Trophoblast cell (in vitro differentiated cells and primary cell): ENCODE measurements at regions not wholly inside any gene's neighbourhood (a gene's known extent, or its start where the extent isn't known, plus 50 kb on each side); places are given as distances from the start of the nearest gene placed in this dataset.

Source experiments
- DNase-seq, 2 donors: peaks; one replicate each; pipeline ENCODE4 v3.0.0-alpha.2; 2016
- H2AFZ ChIP-seq: 2 replicates; pipeline ENCODE4 v1.6.1; 2013; ENCODE audit warnings: low read length, moderate library complexity, mild to moderate bottlenecking; ENCODE audit not compliant: insufficient read depth, poor library complexity
- H2AK5ac ChIP-seq: 2 replicates; pipeline ENCODE4 v1.6.1; 2013; ENCODE audit warnings: mild to moderate bottlenecking, low read length
- H2BK120ac ChIP-seq: 2 replicates; pipeline ENCODE4 v1.6.1; 2013; ENCODE audit warnings: low read length, mild to moderate bottlenecking, moderate library complexity; ENCODE audit not compliant: insufficient read depth, poor library complexity
- H2BK12ac ChIP-seq: 2 replicates; pipeline ENCODE4 v1.6.1; 2013; ENCODE audit warnings: mild to moderate bottlenecking, low read length, moderate library complexity
- H2BK5ac ChIP-seq: 2 replicates; pipeline ENCODE4 v1.6.1; 2013; ENCODE audit warnings: low read length, low read depth, moderate library complexity, mild to moderate bottlenecking; ENCODE audit not compliant: poor library complexity
- H3K14ac ChIP-seq: 2 replicates; pipeline ENCODE4 v1.6.1; 2013; ENCODE audit warnings: mild to moderate bottlenecking, low read length
- H3K18ac ChIP-seq: 2 replicates; pipeline ENCODE4 v1.6.1; 2013; ENCODE audit warnings: mild to moderate bottlenecking, low read length
- H3K23ac ChIP-seq: 2 replicates; pipeline ENCODE4 v1.6.1; 2013; ENCODE audit warnings: low read length
- H3K27ac ChIP-seq: 2 replicates; pipeline ENCODE4 v1.5.1; 2013; ENCODE audit warnings: low read depth, mild to moderate bottlenecking, inconsistent platforms, low read length, moderate library complexity
- H3K27me3 ChIP-seq: 2 replicates; pipeline ENCODE4 v1.6.1; 2013; ENCODE audit warnings: inconsistent platforms, mild to moderate bottlenecking, low read length, moderate library complexity; ENCODE audit not compliant: insufficient read depth
- H3K36me3 ChIP-seq, 2 experiments: 1 replicate in 1 of 2; 2 replicates in 1 of 2; pipeline ENCODE4 v1.6.1; 2013; ENCODE audit warnings: low read length in 2 of 2, mild to moderate bottlenecking in 2 of 2, moderate library complexity in 1 of 2; ENCODE audit not compliant: insufficient read depth in 2 of 2, control insufficient read depth in 1 of 2
- H3K4ac ChIP-seq: 2 replicates; pipeline ENCODE4 v1.6.1; 2013; ENCODE audit warnings: low read depth, mild to moderate bottlenecking, low read length, moderate library complexity
- H3K4me1 ChIP-seq, 2 experiments: 1 replicate in 1 of 2; 2 replicates in 1 of 2; pipeline ENCODE4 v1.6.1; 2013; ENCODE audit warnings: low read length in 2 of 2, mild to moderate bottlenecking in 2 of 2, moderate library complexity in 1 of 2; ENCODE audit not compliant: insufficient read depth in 2 of 2, control insufficient read depth in 1 of 2
- H3K4me2 ChIP-seq: 2 replicates; pipeline ENCODE4 v1.6.1; 2013; ENCODE audit warnings: inconsistent platforms, mild to moderate bottlenecking, low read length, moderate library complexity
- H3K4me3 ChIP-seq: 2 replicates; pipeline ENCODE4 v1.5.1; 2013; ENCODE audit warnings: mild to moderate bottlenecking, low read depth, low read length, inconsistent platforms
- H3K79me1 ChIP-seq: one replicate; pipeline ENCODE4 v1.6.1; 2013; ENCODE audit warnings: low read length
- H3K79me2 ChIP-seq: 2 replicates; pipeline ENCODE4 v1.6.1; 2013; ENCODE audit warnings: low read length, mild to moderate bottlenecking; ENCODE audit not compliant: control insufficient read depth, insufficient read depth, poor library complexity
- H3K9ac ChIP-seq: 2 replicates; pipeline ENCODE4 v1.6.1; 2013; ENCODE audit warnings: mild to moderate bottlenecking, low read length
- H3K9me3 ChIP-seq: 2 replicates; pipeline ENCODE4 v1.6.1; 2013; ENCODE audit warnings: low read depth, mild to moderate bottlenecking, control low read depth, inconsistent platforms, low read length; ENCODE audit not compliant: insufficient read depth
- H4K12ac ChIP-seq: 2 replicates; pipeline ENCODE4 v1.6.1; 2013; ENCODE audit warnings: low read depth, mild to moderate bottlenecking, low read length, moderate library complexity
- H4K8ac ChIP-seq: 2 replicates; pipeline ENCODE4 v1.6.1; 2013; ENCODE audit warnings: low read depth, mild to moderate bottlenecking, low read length, moderate library complexity
- H4K91ac ChIP-seq: one replicate; pipeline ENCODE4 v1.6.1; 2013; ENCODE audit warnings: low read depth, mild to moderate bottlenecking, low read length, moderate library complexity
- WGBS: extraction: QIAGEN DNeasy Blood & Tissue Kit; methylation state at CpG from one replicate; pipeline ENCODE4 v1.1.7; 2013; ENCODE audit warnings: missing lambda C conversion rate; ENCODE audit not compliant: insufficient read length, insufficient coverage; ENCODE audit errors: extremely low coverage; 5-methylcytosine and 5-hydroxymethylcytosine counted together

- H3K27ac ChIP-seq = no peak overlapping the region
- H3K27me3 ChIP-seq = no peaks in the 10 kb centered on the region
- no peak overlapping the region for H3K14ac ChIP-seq
- H3K23ac ChIP-seq = no peak overlapping the region
- no peak overlapping the region for H2AFZ ChIP-seq
- H4K8ac ChIP-seq = no peak overlapping the region
- no peak overlapping the region for H3K4me2 ChIP-seq
- no CpG with 5 or more reads among the region's 6 CpGs for WGBS
- no peak for DNase-seq
- H2BK12ac ChIP-seq = no peak overlapping the region
- no peak overlapping the region for H4K12ac ChIP-seq
- no peaks in the 10 kb centered on the region for H3K9me3 ChIP-seq
- no peak overlapping the region for H4K91ac ChIP-seq
- H3K4me3 ChIP-seq = no peak overlapping the region
- no peaks in the 10 kb centered on the region for H3K4me1 ChIP-seq
- no peak overlapping the region for H2AK5ac ChIP-seq
- H3K36me3 ChIP-seq = no peaks in the 10 kb centered on the region
- no peak overlapping the region for H3K4ac ChIP-seq
- no peak overlapping the region for H2BK5ac ChIP-seq
- H3K79me1 ChIP-seq = no peaks in the 10 kb centered on the region
- H2BK120ac ChIP-seq = no peak overlapping the region
- no peak overlapping the region for H3K9ac ChIP-seq
- H3K79me2 ChIP-seq = no peaks in the 10 kb centered on the region
- H3K18ac ChIP-seq = no peak overlapping the region
These were observed 721.8 kb downstream of the UTRN start for GRCh38 chr6:145006914-145007313.

GRCh38 chr6:145008715-145009114 is 723.6 kb downstream of the UTRN start:
- no CpG with 5 or more reads among the region's 3 CpGs for WGBS
- H4K12ac ChIP-seq = no peak overlapping the region
- H3K4me3 ChIP-seq = no peak overlapping the region
- no peak overlapping the region for H3K23ac ChIP-seq
- no peaks in the 10 kb centered on the region for H3K9me3 ChIP-seq
- H3K4me2 ChIP-seq = no peak overlapping the region
- no peak overlapping the region for H3K27ac ChIP-seq
- H3K79me2 ChIP-seq = no peaks in the 10 kb centered on the region
- H3K14ac ChIP-seq = no peak overlapping the region
- H3K4ac ChIP-seq = no peak overlapping the region
- no peak overlapping the region for H2BK12ac ChIP-seq
- H2AK5ac ChIP-seq = no peak overlapping the region
- no peak overlapping the region for H2BK5ac ChIP-seq
- H4K8ac ChIP-seq = no peak overlapping the region
- no peak for DNase-seq
- H2BK120ac ChIP-seq = no peak overlapping the region
- H4K91ac ChIP-seq = no peak overlapping the region
- no peaks in the 10 kb centered on the region for H3K79me1 ChIP-seq
- H3K27me3 ChIP-seq = no peaks in the 10 kb centered on the region
- no peaks in the 10 kb centered on the region for H3K36me3 ChIP-seq
- H2AFZ ChIP-seq = no peak overlapping the region
- H3K4me1 ChIP-seq = no peaks in the 10 kb centered on the region
- H3K18ac ChIP-seq = no peak overlapping the region
- no peak overlapping the region for H3K9ac ChIP-seq

GRCh38 chr6:145009711-145010110 is 724.6 kb downstream of the UTRN start:
- no peaks in the 10 kb centered on the region for H3K79me1 ChIP-seq
- no peak overlapping the region for H4K91ac ChIP-seq
- H3K36me3 ChIP-seq = no peaks in the 10 kb centered on the region
- no peak overlapping the region for H3K18ac ChIP-seq
- no peak overlapping the region for H3K14ac ChIP-seq
- no peaks in the 10 kb centered on the region for H3K79me2 ChIP-seq
- H4K12ac ChIP-seq = no peak overlapping the region
- no peak overlapping the region for H3K27ac ChIP-seq
- no peak overlapping the region for H3K9ac ChIP-seq
- no peak overlapping the region for H2BK120ac ChIP-seq
- H3K4me1 ChIP-seq = no peaks in the 10 kb centered on the region
- no peak overlapping the region for H2AFZ ChIP-seq
- no peak overlapping the region for H3K4me3 ChIP-seq
- H3K27me3 ChIP-seq = no peaks in the 10 kb centered on the region
- H3K23ac ChIP-seq = no peak overlapping the region
- no peak for DNase-seq
- H2BK12ac ChIP-seq = no peak overlapping the region
- no peak overlapping the region for H4K8ac ChIP-seq
- no peak overlapping the region for H3K4me2 ChIP-seq
- H3K9me3 ChIP-seq = no peaks in the 10 kb centered on the region
- no peak overlapping the region for H2AK5ac ChIP-seq
- no peak overlapping the region for H3K4ac ChIP-seq
- H2BK5ac ChIP-seq = no peak overlapping the region

- Histone ChIP-seq H3K4me3 (no peak overlapping the region), H2BK12ac (no peak overlapping the region), H3K14ac (no peak overlapping the region), H3K79me2 (no peaks in the 10 kb centered on the region), H3K4ac (no peak overlapping the region), H3K4me1 (no peaks in the 10 kb centered on the region), H3K9ac (no peak overlapping the region), H3K18ac (no peak overlapping the region), H3K36me3 (no peaks in the 10 kb centered on the region), H4K8ac (no peak overlapping the region), H2AFZ (no peak overlapping the region), H2BK5ac (no peak overlapping the region), H3K79me1 (no peaks in the 10 kb centered on the region), H2BK120ac (no peak overlapping the region), H4K12ac (no peak overlapping the region), H2AK5ac (no peak overlapping the region), H3K4me2 (no peak overlapping the region), H4K91ac (no peak overlapping the region), H3K23ac (no peak overlapping the region), H3K9me3 (no peaks in the 10 kb centered on the region), H3K27me3 (no peaks in the 10 kb centered on the region), H3K27ac (no peak overlapping the region)
- no CpG with 5 or more reads among the region's 5 CpGs for WGBS
- DNase-seq = no peak
These were observed 723.2 kb downstream of the EPM2A start for GRCh38 chr6:145012039-145012662.
